HG03378 (cell line): ENCODE measurements at regions not wholly inside any gene's neighbourhood (a gene's known extent, or its start where the extent isn't known, plus 50 kb on each side); places are given as distances from the start of the nearest gene placed in this dataset.
"Not testable (repeated sequence)": the region's sequence is repeated elsewhere in the genome, so short reads cannot be mapped to it uniquely, and the experiment has no call there.

Experiments used
- ATAC-seq: cut with Tn5 transposase; IDR thresholded peaks from one replicate; pipeline ENCODE4 v1.9.1; 2021; ENCODE audit warnings: mild to moderate bottlenecking, moderate library complexity; ENCODE audit not compliant: unreplicated experiment

GRCh38 chr1:188762166-188762743 is 1715.4 kb downstream of the BRINP3 start:
- ATAC-seq, result no peak

- no peak for ATAC-seq
These were observed 1714.1 kb downstream of the BRINP3 start for GRCh38 chr1:188763541-188763940.

- no peak for ATAC-seq
These were observed 1708.5 kb downstream of the BRINP3 start for GRCh38 chr1:188769181-188769580.

GRCh38 chr1:188769936-188770335 is 1707.7 kb downstream of the BRINP3 start:
- no peak for ATAC-seq

GRCh38 chr1:188778578-188778977 is 1699.1 kb downstream of the BRINP3 start:
- ATAC-seq, result no peak

GRCh38 chr1:188782220-188782841 is 1695.3 kb downstream of the BRINP3 start:
- peak; percentile 97 for ATAC-seq

GRCh38 chr1:188794969-188795368 is 1682.7 kb downstream of the BRINP3 start:
- no peak for ATAC-seq

GRCh38 chr1:188812153-188812552 is 1665.5 kb downstream of the BRINP3 start:
- ATAC-seq, result not testable (repeated sequence)

GRCh38 chr1:188812836-188813573 is 1664.7 kb downstream of the BRINP3 start:
- ATAC-seq, result not testable (repeated sequence)

- ATAC-seq, result no peak
These were observed 1659.8 kb downstream of the BRINP3 start for GRCh38 chr1:188817814-188818213.

- no peak for ATAC-seq
These were observed 1655.4 kb downstream of the BRINP3 start for GRCh38 chr1:188822248-188822647.

GRCh38 chr1:188825471-188825870 is 1652.2 kb downstream of the BRINP3 start:
- no peak for ATAC-seq

GRCh38 chr1:188826800-188827199 is 1650.9 kb downstream of the BRINP3 start:
- ATAC-seq, result no peak

GRCh38 chr1:188827400-188827799 is 1650.3 kb downstream of the BRINP3 start:
- ATAC-seq, result no peak

- ATAC-seq, result not testable (repeated sequence)
These were observed 1636.5 kb downstream of the BRINP3 start for GRCh38 chr1:188841111-188841696.

GRCh38 chr1:188846468-188846867 is 1631.2 kb downstream of the BRINP3 start:
- no peak for ATAC-seq

GRCh38 chr1:188857526-188858087 is 1620.1 kb downstream of the BRINP3 start:
- ATAC-seq, result no peak

- ATAC-seq, result no peak
These were observed 1610.0 kb downstream of the BRINP3 start for GRCh38 chr1:188867614-188868013.

- ATAC-seq, result no peak
These were observed 1606.5 kb downstream of the BRINP3 start for GRCh38 chr1:188871164-188871563.

- no peak for ATAC-seq
These were observed 1605.3 kb downstream of the BRINP3 start for GRCh38 chr1:188872376-188872775.

- no peak for ATAC-seq
These were observed 1600.0 kb downstream of the BRINP3 start for GRCh38 chr1:188877668-188878067.
